ENCODE measurements at regions not wholly inside any gene's neighbourhood (a gene's known extent, or its start where the extent isn't known, plus 50 kb on each side); places are given as distances from the start of the nearest gene placed in this dataset.

DNA sequence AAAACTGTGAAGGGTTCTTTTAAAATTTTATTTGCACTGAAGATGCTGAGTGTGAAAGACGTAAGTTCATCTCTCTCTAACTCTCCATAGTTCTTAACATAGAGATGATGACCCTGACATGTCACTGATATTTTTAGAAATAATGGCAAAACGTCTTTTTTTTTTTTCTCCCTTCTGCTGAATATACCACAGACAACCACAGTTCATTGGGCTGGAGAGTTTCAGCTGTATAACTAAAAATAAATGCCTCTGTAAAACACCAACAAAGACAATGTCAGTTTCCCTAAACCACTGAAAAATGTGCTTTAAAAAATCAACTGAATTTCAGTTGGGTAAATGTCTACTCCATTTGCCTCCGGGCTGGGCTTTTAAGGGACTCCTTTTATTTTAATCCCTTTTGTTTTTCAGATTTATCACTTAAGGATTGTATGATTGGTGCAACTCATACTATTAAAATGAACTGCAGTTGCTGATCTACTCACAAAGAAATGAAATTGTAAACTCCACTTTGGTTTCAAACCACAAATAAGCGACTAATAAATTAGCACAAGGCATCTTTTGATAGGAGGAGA is 830.9 kb upstream of the WWC1 start:
- H3K4me1 Mint-ChIP-seq: no peaks in the 10 kb centered on the region
- no peak overlapping the region for H3K4me3 Mint-ChIP-seq
- DNase-seq (ENCODE audit: low spot score in 2 of 2) (no peak), ATAC-seq (replicated peaks; ENCODE audit: extremely low read depth, poor library complexity, severe bottlenecking) (no peak)
- H3K27ac Mint-ChIP-seq (ENCODE audit: low read depth): no peak overlapping the region
- no peaks in the 10 kb centered on the region for H3K27me3 Mint-ChIP-seq
- no peaks in the 10 kb centered on the region for H3K36me3 Mint-ChIP-seq (ENCODE audit: insufficient read depth)
- peaks cover 5% of the 10 kb centered on the region for H3K9me3 Mint-ChIP-seq

DNA sequence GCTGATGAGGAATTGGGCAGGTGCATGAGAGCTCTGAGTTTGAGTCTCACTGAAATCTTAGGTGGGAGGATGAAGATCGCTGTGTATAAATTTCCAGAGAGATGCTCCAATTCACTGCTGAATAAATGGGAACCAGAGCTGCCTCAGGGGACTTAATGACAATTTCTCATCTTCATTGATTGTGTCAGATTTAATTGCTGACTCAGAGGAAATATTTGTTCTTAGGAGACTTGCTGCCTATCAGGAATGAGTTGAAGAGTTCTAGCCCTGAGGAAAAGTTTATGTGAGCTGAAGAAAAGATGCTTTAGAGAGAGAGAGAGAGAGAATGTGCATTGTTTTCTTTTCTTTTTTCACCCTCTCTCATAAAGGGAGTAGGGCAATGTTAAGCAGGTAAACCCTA is 827.5 kb upstream of the WWC1 start:
- H3K27me3 Mint-ChIP-seq: no peaks in the 10 kb centered on the region
- DNase-seq (ENCODE audit: low spot score in 2 of 2): no peak
- peaks cover 10% of the 10 kb centered on the region for H3K9me3 Mint-ChIP-seq
- H3K4me1 Mint-ChIP-seq: no peaks in the 10 kb centered on the region
- H3K4me3 Mint-ChIP-seq: no peak overlapping the region
- no peak for ATAC-seq (replicated peaks; ENCODE audit: extremely low read depth, poor library complexity, severe bottlenecking)
- H3K36me3 Mint-ChIP-seq (ENCODE audit: insufficient read depth): no peaks in the 10 kb centered on the region
- no peak overlapping the region for H3K27ac Mint-ChIP-seq (ENCODE audit: low read depth)

DNA sequence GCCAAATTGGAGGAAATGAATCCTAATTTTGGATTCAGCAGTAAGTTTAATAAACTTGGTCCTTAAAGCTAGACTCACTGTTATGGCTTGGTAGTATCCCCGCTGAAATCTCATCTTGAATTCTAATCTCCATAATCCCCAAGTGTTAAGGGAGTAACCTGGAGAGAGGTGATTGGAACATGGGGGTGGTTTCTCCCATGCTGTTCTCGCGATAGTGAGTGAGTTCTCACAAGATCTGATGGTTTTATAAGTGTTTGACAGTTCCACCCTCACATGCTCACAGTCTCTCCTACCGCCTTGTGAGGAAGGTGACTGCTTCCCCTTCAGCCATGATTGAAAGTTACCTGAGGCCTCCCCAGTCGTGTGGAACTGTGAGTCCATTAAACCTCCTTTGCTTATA is 824.5 kb upstream of the WWC1 start:
- Mint-ChIP-seq H3K4me3 (no peak overlapping the region), H3K9me3 (peaks cover 10% of the 10 kb centered on the region), H3K36me3 (ENCODE audit: insufficient read depth) (no peaks in the 10 kb centered on the region), H3K4me1 (no peaks in the 10 kb centered on the region), H3K27ac (ENCODE audit: low read depth) (no peak overlapping the region), H3K27me3 (no peaks in the 10 kb centered on the region)
- DNase-seq (ENCODE audit: low spot score in 2 of 2) (no peak), ATAC-seq (replicated peaks; ENCODE audit: extremely low read depth, poor library complexity, severe bottlenecking) (no peak)

DNA sequence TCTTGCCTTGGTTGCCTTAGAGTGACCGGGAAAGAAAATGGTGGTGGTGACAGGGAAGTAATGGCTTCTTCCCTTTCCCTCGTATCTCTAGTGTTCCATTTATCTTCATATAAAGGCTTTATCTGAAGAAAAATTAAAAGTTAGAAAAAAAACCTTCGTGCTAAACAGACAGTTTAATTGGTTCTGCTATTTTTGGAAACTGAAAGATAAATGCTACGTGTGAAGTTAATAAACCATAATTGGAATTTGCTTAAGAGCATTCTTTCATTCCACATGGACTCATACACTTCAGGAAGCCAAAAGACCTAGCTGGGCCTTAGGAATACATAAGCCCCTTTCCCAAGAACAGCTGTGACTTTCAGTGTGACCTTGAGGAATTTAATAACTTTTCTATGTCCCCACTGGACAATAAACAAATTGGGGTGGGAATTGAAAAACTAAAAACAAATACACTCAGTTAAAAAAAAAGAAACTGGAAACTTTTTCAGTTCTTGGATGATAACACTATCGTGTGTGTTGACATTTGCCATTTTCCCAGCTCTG is 818.8 kb upstream of the WWC1 start:
- no peaks in the 10 kb centered on the region for H3K4me1 Mint-ChIP-seq
- ATAC-seq (replicated peaks; ENCODE audit: extremely low read depth, poor library complexity, severe bottlenecking) (no peak), DNase-seq (ENCODE audit: low spot score in 2 of 2) (no peak)
- H3K27ac Mint-ChIP-seq (ENCODE audit: low read depth): no peak overlapping the region
- H3K36me3 Mint-ChIP-seq (ENCODE audit: insufficient read depth): no peaks in the 10 kb centered on the region
- H3K4me3 Mint-ChIP-seq: no peak overlapping the region
- no peaks in the 10 kb centered on the region for H3K27me3 Mint-ChIP-seq
- H3K9me3 Mint-ChIP-seq: no peaks in the 10 kb centered on the region

DNA sequence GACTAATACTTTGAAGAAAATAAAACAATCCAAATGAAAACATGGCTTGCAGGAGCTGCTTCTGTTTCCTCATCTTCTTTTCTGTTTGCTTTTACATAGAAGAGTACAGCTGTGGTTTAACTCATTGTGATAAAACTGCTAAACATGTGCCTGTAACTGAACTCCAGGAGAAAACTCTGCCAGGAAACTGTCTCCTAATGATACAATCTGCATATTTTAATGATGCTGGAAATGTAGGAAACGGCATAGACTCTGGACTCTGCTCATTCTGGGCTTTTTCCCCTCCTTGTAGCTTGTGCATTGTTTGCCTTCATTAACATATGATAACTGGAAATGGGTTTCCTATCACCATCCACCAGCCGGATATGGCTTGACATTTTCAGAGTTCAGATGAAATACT is 813.3 kb upstream of the WWC1 start:
- peaks cover 5% of the 10 kb centered on the region for H3K9me3 Mint-ChIP-seq
- ATAC-seq (replicated peaks; ENCODE audit: extremely low read depth, poor library complexity, severe bottlenecking) (no peak), DNase-seq (ENCODE audit: low spot score in 2 of 2) (no peak)
- no peaks in the 10 kb centered on the region for H3K36me3 Mint-ChIP-seq (ENCODE audit: insufficient read depth)
- no peaks in the 10 kb centered on the region for H3K4me1 Mint-ChIP-seq
- no peak overlapping the region for H3K4me3 Mint-ChIP-seq
- H3K27me3 Mint-ChIP-seq: no peaks in the 10 kb centered on the region
- H3K27ac Mint-ChIP-seq (ENCODE audit: low read depth): no peak overlapping the region

DNA sequence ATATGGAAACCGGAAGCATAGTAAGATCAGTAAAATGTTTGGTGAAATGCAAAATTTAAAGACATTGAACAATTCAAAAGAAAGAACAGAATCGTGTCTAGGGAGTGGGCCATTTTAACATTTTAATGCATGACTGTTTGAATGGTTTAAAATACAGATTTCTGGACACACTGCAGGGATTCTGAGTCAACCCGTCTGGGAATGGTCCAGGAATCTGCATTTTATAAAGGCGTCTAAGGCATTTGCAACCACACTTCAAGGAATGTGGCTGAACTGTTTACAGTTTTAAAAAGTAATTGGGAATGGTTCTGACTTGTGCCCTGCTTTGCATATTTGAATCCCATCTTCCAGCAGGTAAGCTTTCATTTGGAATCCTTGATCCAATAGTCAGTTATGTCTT is 811.7 kb upstream of the WWC1 start:
- no peak for ATAC-seq (replicated peaks; ENCODE audit: extremely low read depth, poor library complexity, severe bottlenecking)
- Mint-ChIP-seq H3K36me3 (ENCODE audit: insufficient read depth) (no peaks in the 10 kb centered on the region), H3K27ac (ENCODE audit: low read depth) (no peak overlapping the region), H3K4me3 (no peak overlapping the region), H3K27me3 (no peaks in the 10 kb centered on the region), H3K4me1 (no peaks in the 10 kb centered on the region), H3K9me3 (peaks cover 14% of the 10 kb centered on the region)
- no peak for DNase-seq (ENCODE audit: low spot score in 2 of 2)

DNA sequence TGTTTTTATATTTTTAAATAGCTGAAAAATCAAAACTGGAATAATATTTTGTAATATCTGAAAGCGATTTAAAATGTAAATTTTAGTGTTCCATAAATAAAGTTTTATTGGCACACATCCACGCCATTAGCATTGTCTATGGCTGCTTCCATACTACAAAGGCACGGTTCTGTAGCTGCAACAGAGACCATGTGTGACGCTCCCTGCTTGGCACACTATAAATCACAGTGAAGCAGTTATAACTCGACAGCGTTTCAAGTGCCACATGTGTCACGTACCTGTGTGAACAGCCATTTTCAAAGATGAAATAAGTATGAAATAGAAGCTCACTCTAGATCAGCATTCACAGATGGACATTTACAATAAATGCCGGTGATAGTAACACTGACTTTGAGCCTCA is 810.1 kb upstream of the WWC1 start:
- Mint-ChIP-seq H3K4me3 (no peak overlapping the region), H3K9me3 (peaks cover 20% of the 10 kb centered on the region), H3K27me3 (no peaks in the 10 kb centered on the region), H3K27ac (ENCODE audit: low read depth) (no peak overlapping the region), H3K36me3 (ENCODE audit: insufficient read depth) (no peaks in the 10 kb centered on the region), H3K4me1 (no peaks in the 10 kb centered on the region)
- DNase-seq (ENCODE audit: low spot score in 2 of 2): no peak
- ATAC-seq (replicated peaks; ENCODE audit: extremely low read depth, poor library complexity, severe bottlenecking): no peak

DNA sequence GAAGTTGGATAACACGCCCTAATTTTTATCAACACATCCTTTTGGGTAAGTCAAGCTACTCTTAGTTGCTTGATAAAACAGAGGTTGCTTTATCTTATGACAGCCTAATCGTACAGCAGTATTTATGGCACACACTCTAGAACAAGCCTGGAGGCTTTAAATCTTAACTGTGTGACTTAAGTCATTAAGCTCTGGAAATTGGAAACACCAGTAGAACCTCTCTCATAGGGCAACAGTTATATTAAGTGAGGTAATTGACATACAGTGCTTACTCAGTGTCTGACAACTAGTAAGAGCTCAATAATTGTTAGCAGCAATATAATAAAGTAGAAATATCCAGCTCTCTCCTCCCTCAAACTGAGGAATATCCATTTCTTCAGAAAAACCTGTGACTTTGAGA is 808.9 kb upstream of the WWC1 start:
- H3K9me3 Mint-ChIP-seq: peaks cover 20% of the 10 kb centered on the region
- no peaks in the 10 kb centered on the region for H3K27me3 Mint-ChIP-seq
- no peak overlapping the region for H3K27ac Mint-ChIP-seq (ENCODE audit: low read depth)
- no peak for DNase-seq (ENCODE audit: low spot score in 2 of 2)
- no peaks in the 10 kb centered on the region for H3K4me1 Mint-ChIP-seq
- no peak overlapping the region for H3K4me3 Mint-ChIP-seq
- no peak for ATAC-seq (replicated peaks; ENCODE audit: extremely low read depth, poor library complexity, severe bottlenecking)
- no peaks in the 10 kb centered on the region for H3K36me3 Mint-ChIP-seq (ENCODE audit: insufficient read depth)

DNA sequence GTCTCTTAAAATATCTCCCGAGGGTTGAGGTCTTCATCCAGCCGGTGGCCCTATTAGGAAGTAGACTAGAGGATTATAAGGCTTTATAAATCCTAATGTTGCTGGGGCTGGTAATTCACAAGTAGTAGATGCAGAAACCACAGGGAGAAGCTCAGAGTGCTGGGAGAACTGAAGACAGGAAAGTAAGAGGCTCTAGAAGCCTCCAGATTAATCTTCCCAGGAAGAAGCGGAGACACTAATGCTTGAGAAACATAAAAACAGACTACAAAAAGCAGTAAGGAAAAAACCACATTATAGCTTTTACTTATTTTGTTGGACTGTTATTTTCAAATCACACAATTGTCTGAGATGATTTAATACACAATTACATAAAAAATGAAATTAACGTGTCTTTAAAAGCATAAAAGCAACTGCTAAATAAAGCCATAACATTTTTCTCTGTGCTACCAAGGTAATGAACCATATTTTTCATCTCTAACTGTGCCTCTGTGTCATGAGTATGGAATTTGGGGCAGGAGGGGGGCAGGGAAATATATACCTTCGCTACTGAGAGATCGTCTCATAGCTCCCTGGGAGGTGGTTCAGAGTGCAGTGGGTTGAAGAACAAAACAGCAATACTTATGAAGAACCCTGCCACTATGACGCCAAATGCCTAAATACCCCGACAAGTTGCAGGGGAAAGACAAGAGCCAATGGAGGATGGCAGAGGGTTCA is 806.2 kb upstream of the WWC1 start:
- no peaks in the 10 kb centered on the region for H3K36me3 Mint-ChIP-seq (ENCODE audit: insufficient read depth)
- no peaks in the 10 kb centered on the region for H3K4me1 Mint-ChIP-seq
- no peak for ATAC-seq (replicated peaks; ENCODE audit: extremely low read depth, poor library complexity, severe bottlenecking)
- no peak overlapping the region for H3K27ac Mint-ChIP-seq (ENCODE audit: low read depth)
- no peak for DNase-seq (ENCODE audit: low spot score in 2 of 2)
- H3K27me3 Mint-ChIP-seq: no peaks in the 10 kb centered on the region
- H3K4me3 Mint-ChIP-seq: no peak overlapping the region
- peaks cover 35% of the 10 kb centered on the region for H3K9me3 Mint-ChIP-seq

DNA sequence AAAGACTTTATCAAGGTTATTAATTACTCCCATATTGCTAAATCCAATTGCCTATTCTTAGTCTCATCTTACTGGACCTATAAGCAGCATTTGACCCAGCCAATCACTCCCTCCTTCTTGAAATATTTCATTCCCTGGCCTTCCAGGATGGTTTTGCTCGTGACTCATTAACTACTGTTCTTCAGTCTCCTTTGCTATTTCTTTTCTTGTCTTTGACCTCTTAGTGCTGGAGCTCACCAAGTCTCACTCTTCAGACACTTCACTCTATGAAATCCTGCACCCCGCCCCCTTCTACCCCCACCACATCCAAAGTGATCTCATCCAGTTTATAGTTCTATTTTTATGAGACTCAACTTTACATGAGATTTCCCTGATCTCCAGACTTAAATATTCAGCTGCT is 803.1 kb upstream of the WWC1 start:
- peaks cover 35% of the 10 kb centered on the region for H3K9me3 Mint-ChIP-seq
- H3K4me1 Mint-ChIP-seq: no peaks in the 10 kb centered on the region
- ATAC-seq (replicated peaks; ENCODE audit: extremely low read depth, poor library complexity, severe bottlenecking) (no peak), DNase-seq (ENCODE audit: low spot score in 2 of 2) (no peak)
- H3K27me3 Mint-ChIP-seq: no peaks in the 10 kb centered on the region
- H3K36me3 Mint-ChIP-seq (ENCODE audit: insufficient read depth): no peaks in the 10 kb centered on the region
- no peak overlapping the region for H3K27ac Mint-ChIP-seq (ENCODE audit: low read depth)
- no peak overlapping the region for H3K4me3 Mint-ChIP-seq

DNA sequence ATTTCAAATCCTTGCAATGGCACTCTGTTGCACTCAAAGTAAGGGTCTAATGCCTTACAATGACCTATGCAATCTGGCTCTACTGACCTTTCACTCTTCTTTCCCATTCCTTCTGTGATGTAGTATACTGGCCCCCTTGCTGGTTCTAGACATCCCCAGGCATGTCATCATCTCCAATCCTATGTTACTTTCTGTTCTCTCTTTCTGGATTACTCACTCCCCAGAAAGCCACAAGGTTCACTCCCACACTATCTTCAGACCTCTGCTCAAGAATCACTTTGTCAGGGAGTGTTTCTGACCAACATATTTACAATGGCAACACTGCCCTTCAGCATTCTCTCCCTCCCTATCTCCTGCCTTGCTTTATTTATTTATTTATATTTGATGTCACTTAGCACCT is 802.2 kb upstream of the WWC1 start:
- ATAC-seq (replicated peaks; ENCODE audit: extremely low read depth, poor library complexity, severe bottlenecking) (no peak), DNase-seq (ENCODE audit: low spot score in 2 of 2) (no peak)
- peaks cover 39% of the 10 kb centered on the region for H3K9me3 Mint-ChIP-seq
- H3K36me3 Mint-ChIP-seq (ENCODE audit: insufficient read depth): no peaks in the 10 kb centered on the region
- H3K27me3 Mint-ChIP-seq: no peaks in the 10 kb centered on the region
- H3K4me1 Mint-ChIP-seq: no peaks in the 10 kb centered on the region
- H3K4me3 Mint-ChIP-seq: no peak overlapping the region
- no peak overlapping the region for H3K27ac Mint-ChIP-seq (ENCODE audit: low read depth)

DNA sequence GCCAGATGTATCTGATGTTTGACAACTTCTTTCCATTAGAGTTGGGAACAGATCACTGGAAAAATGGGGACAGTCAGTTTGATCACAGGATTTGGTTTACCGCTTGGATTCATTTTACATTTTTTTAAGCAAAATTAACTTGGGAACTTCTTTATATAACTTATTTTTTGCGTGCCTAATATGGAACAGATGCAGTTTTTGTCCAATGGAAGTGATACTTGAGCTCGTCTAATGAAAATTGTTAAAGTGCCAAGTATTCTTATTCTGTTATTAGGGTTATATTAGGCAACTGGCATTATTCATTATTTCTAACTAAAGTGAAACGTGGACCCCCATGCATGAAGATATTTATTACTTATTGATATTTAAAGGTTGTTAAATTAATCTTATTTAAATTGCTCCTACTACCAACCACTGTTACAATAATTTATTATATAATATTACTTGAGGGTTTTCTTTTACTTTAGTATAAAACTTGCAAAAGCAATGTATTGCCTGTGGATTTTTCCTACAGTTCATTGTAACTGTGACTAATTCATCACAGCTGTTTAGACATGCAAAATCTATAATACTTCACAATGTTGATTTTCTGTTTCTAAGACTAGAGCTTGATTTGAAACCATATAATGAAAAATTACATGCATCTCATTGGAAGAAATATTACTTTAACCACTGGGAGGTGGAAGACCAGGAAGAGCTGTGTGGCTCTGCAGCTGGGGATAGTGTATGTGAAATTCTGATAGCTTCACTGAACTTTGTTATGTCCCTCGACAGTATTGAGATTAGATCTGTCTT is 787.3 kb upstream of the WWC1 start:
- H3K27ac Mint-ChIP-seq (ENCODE audit: low read depth): no peak overlapping the region
- H3K9me3 Mint-ChIP-seq: peaks cover 17% of the 10 kb centered on the region
- ATAC-seq (replicated peaks; ENCODE audit: extremely low read depth, poor library complexity, severe bottlenecking) (no peak), DNase-seq (ENCODE audit: low spot score in 2 of 2) (no peak)
- no peak overlapping the region for H3K4me3 Mint-ChIP-seq
- no peaks in the 10 kb centered on the region for H3K27me3 Mint-ChIP-seq
- H3K36me3 Mint-ChIP-seq (ENCODE audit: insufficient read depth): no peaks in the 10 kb centered on the region
- H3K4me1 Mint-ChIP-seq: no peaks in the 10 kb centered on the region
